ENCODE measurements at regions not wholly inside any gene's neighbourhood (a gene's known extent, or its start where the extent isn't known, plus 50 kb on each side); places are given as distances from the start of the nearest gene placed in this dataset.

GRCh38 chr10:71038091-71038633 is 149.8 kb upstream of the PCBD1 start:
- H3K9me3 Mint-ChIP-seq = no peaks in the 10 kb centered on the region
- H3K4me3 Mint-ChIP-seq = no peak overlapping the region
- peaks cover 14% of the 10 kb centered on the region for H3K27me3 Mint-ChIP-seq
- no peaks in the 10 kb centered on the region for H3K36me3 Mint-ChIP-seq
- ATAC-seq = no peak
- H3K4me1 Mint-ChIP-seq = no peaks in the 10 kb centered on the region
- no peak overlapping the region for H3K27ac Mint-ChIP-seq

- Mint-ChIP-seq H3K27ac (no peak overlapping the region), H3K27me3 (peaks cover 13% of the 10 kb centered on the region), H3K9me3 (no peaks in the 10 kb centered on the region), H3K4me3 (no peak overlapping the region), H3K36me3 (no peaks in the 10 kb centered on the region), H3K4me1 (no peaks in the 10 kb centered on the region)
- ATAC-seq = no peak
These were observed 150.6 kb upstream of the PCBD1 start for GRCh38 chr10:71038921-71039320.

- Mint-ChIP-seq H3K4me1 (no peaks in the 10 kb centered on the region), H3K36me3 (no peaks in the 10 kb centered on the region), H3K27me3 (peaks cover 13% of the 10 kb centered on the region), H3K27ac (no peak overlapping the region), H3K9me3 (no peaks in the 10 kb centered on the region), H3K4me3 (no peak overlapping the region)
- ATAC-seq = no peak
These were observed 151.2 kb upstream of the PCBD1 start for GRCh38 chr10:71039551-71039950.

GRCh38 chr10:71040343-71040742 is 152.0 kb upstream of the PCBD1 start:
- ATAC-seq = no peak
- Mint-ChIP-seq H3K36me3 (no peaks in the 10 kb centered on the region), H3K4me1 (no peaks in the 10 kb centered on the region), H3K9me3 (no peaks in the 10 kb centered on the region), H3K27me3 (peaks cover 13% of the 10 kb centered on the region), H3K4me3 (no peak overlapping the region), H3K27ac (no peak overlapping the region)

GRCh38 chr10:71040846-71041605 is 152.7 kb upstream of the PCBD1 start:
- Mint-ChIP-seq H3K27ac (no peak overlapping the region), H3K36me3 (no peaks in the 10 kb centered on the region), H3K4me3 (no peak overlapping the region), H3K4me1 (no peaks in the 10 kb centered on the region), H3K27me3 (peaks cover 14% of the 10 kb centered on the region), H3K9me3 (no peaks in the 10 kb centered on the region)
- no peak for ATAC-seq

GRCh38 chr10:71042216-71042615 is 153.9 kb upstream of the PCBD1 start:
- no peak overlapping the region for H3K27ac Mint-ChIP-seq
- H3K36me3 Mint-ChIP-seq = no peaks in the 10 kb centered on the region
- H3K4me3 Mint-ChIP-seq = no peak overlapping the region
- H3K27me3 Mint-ChIP-seq = peaks cover 26% of the 10 kb centered on the region
- H3K9me3 Mint-ChIP-seq = no peaks in the 10 kb centered on the region
- no peak for ATAC-seq
- no peaks in the 10 kb centered on the region for H3K4me1 Mint-ChIP-seq

GRCh38 chr10:71042699-71043098 is 154.3 kb upstream of the PCBD1 start:
- Mint-ChIP-seq H3K4me3 (no peak overlapping the region), H3K9me3 (no peaks in the 10 kb centered on the region), H3K27ac (no peak overlapping the region), H3K27me3 (peaks cover 30% of the 10 kb centered on the region), H3K4me1 (no peaks in the 10 kb centered on the region), H3K36me3 (no peaks in the 10 kb centered on the region)
- ATAC-seq = no peak

- Mint-ChIP-seq H3K36me3 (no peaks in the 10 kb centered on the region), H3K4me3 (no peak overlapping the region), H3K27me3 (peaks cover 39% of the 10 kb centered on the region), H3K27ac (no peak overlapping the region), H3K9me3 (no peaks in the 10 kb centered on the region), H3K4me1 (no peaks in the 10 kb centered on the region)
- ATAC-seq = no peak
These were observed 155.5 kb upstream of the PCBD1 start for GRCh38 chr10:71043858-71044257.

- Mint-ChIP-seq H3K4me3 (no peak overlapping the region), H3K36me3 (no peaks in the 10 kb centered on the region), H3K27me3 (peaks cover 47% of the 10 kb centered on the region), H3K27ac (no peak overlapping the region), H3K9me3 (no peaks in the 10 kb centered on the region), H3K4me1 (no peaks in the 10 kb centered on the region)
- no peak for ATAC-seq
These were observed 156.4 kb upstream of the PCBD1 start for GRCh38 chr10:71044720-71045119.

- peaks cover 52% of the 10 kb centered on the region for H3K27me3 Mint-ChIP-seq
- H3K9me3 Mint-ChIP-seq = no peaks in the 10 kb centered on the region
- no peak overlapping the region for H3K4me3 Mint-ChIP-seq
- no peaks in the 10 kb centered on the region for H3K4me1 Mint-ChIP-seq
- no peak for ATAC-seq
- no peak overlapping the region for H3K27ac Mint-ChIP-seq
- no peaks in the 10 kb centered on the region for H3K36me3 Mint-ChIP-seq
These were observed 156.9 kb upstream of the PCBD1 start for GRCh38 chr10:71045204-71045809.

- Mint-ChIP-seq H3K4me3 (no peak overlapping the region), H3K9me3 (no peaks in the 10 kb centered on the region), H3K27me3 (peaks cover 59% of the 10 kb centered on the region), H3K27ac (no peak overlapping the region), H3K4me1 (no peaks in the 10 kb centered on the region), H3K36me3 (no peaks in the 10 kb centered on the region)
- ATAC-seq = no peak
These were observed 157.6 kb upstream of the PCBD1 start for GRCh38 chr10:71045936-71046335.

- Mint-ChIP-seq H3K27ac (no peak overlapping the region), H3K9me3 (no peaks in the 10 kb centered on the region), H3K27me3 (peaks cover 67% of the 10 kb centered on the region), H3K4me1 (no peaks in the 10 kb centered on the region), H3K36me3 (no peaks in the 10 kb centered on the region), H3K4me3 (no peak overlapping the region)
- ATAC-seq = no peak
These were observed 158.4 kb upstream of the PCBD1 start for GRCh38 chr10:71046747-71047146.

- no peak overlapping the region for H3K27ac Mint-ChIP-seq
- H3K36me3 Mint-ChIP-seq = no peaks in the 10 kb centered on the region
- no peak for ATAC-seq
These were observed 160.7 kb upstream of the PCBD1 start for GRCh38 chr10:71048971-71049615.

GRCh38 chr10:71049994-71050393 is 161.6 kb upstream of the PCBD1 start:
- ATAC-seq = no peak
- Mint-ChIP-seq H3K4me1 (no peaks in the 10 kb centered on the region), H3K36me3 (no peaks in the 10 kb centered on the region), H3K27me3 (peaks cover 76% of the 10 kb centered on the region), H3K9me3 (peaks cover 6% of the 10 kb centered on the region), H3K27ac (no peak overlapping the region), H3K4me3 (no peak overlapping the region)

More at GRCh38 chr10:71048971-71049615, 160.7 kb upstream of the PCBD1 start:
- H3K27me3 Mint-ChIP-seq = peaks cover 67% of the 10 kb centered on the region
- no peaks in the 10 kb centered on the region for H3K4me1 Mint-ChIP-seq
- no peaks in the 10 kb centered on the region for H3K9me3 Mint-ChIP-seq
- H3K4me3 Mint-ChIP-seq = no peak overlapping the region

- ATAC-seq = no peak
- Mint-ChIP-seq H3K27me3 (peaks cover 63% of the 10 kb centered on the region), H3K9me3 (peaks cover 6% of the 10 kb centered on the region), H3K4me3 (no peak overlapping the region), H3K36me3 (no peaks in the 10 kb centered on the region), H3K4me1 (no peaks in the 10 kb centered on the region), H3K27ac (no peak overlapping the region)
These were observed 160.2 kb upstream of the UNC5B start for GRCh38 chr10:71052076-71052660.

All from stimulated activated memory B cell treated with anti-CD40 and anti-IgM and Interleukin-4, amounts not matched to agents 10 μg/mL and 1 μg/mL and 100 μg/mL, for 72 hours (primary cell).